NCI-H1105 treated with DMSO at 0.1 percent for 48 hours (cell line): ENCODE measurements at regions not wholly inside any gene's neighbourhood (a gene's known extent, or its start where the extent isn't known, plus 50 kb on each side); places are given as distances from the start of the nearest gene placed in this dataset.
"Not testable (repeated sequence)": the region's sequence is repeated elsewhere in the genome, so short reads cannot be mapped to it uniquely, and the experiment has no call there.

Source experiments
- DNase-seq: peaks from one replicate; lab custom pipeline; 2025; lab: John Stamatoyannopoulos, UW

GRCh38 chr1:188599313-188599712 lies 1770.6 kb downstream of the PLA2G4A start:
- DNase-seq: no peak

GRCh38 chr1:188611432-188611831 lies 1782.7 kb downstream of the PLA2G4A start:
- no peak for DNase-seq

- no peak for DNase-seq
Measured at GRCh38 chr1:188615321-188615720, 1786.6 kb downstream of the PLA2G4A start.

GRCh38 chr1:188620236-188620635 lies 1791.5 kb downstream of the PLA2G4A start:
- no peak for DNase-seq

DNA sequence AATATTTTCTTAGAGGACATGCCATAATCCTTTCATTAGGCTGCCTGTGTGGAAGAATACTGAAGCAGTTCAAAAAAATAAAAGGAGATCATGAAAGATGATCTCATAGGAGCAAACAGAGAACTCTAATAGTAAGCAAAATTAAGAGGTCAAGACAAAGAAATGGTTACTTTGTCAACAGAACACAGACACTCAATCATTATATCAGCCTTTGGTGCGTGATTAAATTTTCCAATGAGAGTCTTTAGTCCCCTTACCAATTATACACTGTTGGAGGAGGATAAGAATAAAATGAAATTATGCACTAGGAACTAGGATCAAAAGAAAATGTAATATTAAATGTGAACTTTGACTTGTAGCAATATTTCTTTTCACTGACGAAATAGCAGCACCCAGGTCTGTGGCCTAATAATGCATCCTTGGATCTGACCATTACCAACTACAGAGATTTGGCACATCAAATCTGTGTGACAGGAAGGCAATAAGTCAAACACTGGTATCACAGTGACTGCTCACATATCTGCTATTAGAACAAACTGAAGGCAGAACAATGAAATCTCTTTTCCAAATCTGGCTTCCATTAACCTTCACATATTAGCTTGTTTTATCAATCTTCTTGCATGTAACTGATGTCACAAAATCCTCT lies 1812.9 kb downstream of the PLA2G4A start:
- peak; percentile 49 for DNase-seq

DNA sequence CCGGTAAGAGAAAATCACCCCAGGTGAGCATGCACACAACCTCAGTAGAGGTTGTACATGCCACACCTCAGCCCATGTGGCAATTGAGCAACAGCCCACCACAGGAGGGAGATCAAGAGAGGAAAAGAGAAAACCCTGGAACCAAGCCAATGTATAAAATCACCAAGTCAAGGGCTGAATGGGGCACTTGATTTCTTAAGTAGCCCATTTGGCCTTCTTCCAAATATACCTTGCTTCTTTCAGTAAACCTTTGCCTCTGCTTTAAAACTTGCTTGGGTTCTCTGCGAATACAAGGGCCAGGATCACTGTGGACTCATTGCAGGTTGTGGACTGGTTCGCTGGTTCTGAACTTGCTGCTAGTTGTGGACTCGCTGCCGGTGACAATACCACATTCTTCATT lies 1814.0 kb downstream of the PLA2G4A start:
- peak; percentile 89 for DNase-seq

GRCh38 chr1:188652678-188653077 lies 1823.9 kb downstream of the PLA2G4A start:
- no peak for DNase-seq

- DNase-seq: not testable (repeated sequence)
Measured at GRCh38 chr1:188655966-188656365, 1821.7 kb downstream of the BRINP3 start.

DNA sequence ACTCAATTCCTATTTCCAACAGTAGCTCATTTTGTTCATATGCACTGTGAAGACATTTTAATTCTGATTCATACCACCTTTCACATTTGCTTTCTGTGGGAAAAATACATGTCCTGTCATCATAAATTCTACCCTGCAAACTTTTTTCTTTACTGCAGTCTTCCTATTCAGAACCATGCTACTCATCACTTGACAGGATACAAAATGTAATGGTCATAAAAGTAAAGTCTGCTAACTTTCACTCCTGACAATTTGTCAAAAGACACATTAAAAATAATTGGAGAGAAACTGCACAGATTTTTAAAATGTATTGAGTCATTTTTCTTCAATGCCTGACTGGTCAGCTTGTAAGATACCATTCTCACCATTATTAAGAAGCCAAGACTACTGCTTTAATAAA lies 1817.1 kb downstream of the BRINP3 start:
- no peak for DNase-seq

- DNase-seq: no peak
Measured at GRCh38 chr1:188665477-188665876, 1812.2 kb downstream of the BRINP3 start.

- DNase-seq: no peak
Measured at GRCh38 chr1:188668083-188668482, 1809.6 kb downstream of the BRINP3 start.

DNA sequence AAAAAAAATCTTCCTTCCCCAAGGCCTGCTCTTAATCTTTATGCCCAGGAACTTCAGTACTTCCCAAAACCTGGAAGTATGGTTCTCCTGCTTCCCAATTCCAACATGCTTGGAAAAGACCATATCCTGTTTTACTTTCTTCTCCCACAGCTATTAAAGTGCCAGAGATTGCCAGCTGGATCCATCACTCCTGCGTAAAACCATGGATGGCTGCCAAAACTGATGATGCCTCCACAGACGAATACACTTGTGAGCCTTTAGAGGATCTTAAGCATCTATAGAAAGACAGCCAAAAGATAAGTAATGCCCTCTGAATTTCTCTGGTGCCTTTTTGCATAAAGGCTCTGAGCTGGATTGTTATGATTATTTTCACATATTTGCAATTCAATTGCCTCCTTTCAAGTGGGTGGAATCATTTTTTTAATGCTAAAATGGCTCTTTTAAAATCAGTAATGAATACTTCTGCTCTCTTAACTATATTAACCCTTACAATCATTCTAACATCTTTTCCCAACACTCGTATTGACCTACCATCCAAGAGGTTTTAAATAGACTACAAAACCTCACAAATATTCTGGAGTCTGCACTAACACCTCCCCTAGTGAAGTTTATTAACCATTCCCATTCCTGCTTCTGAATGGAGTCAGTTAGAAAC lies 1807.8 kb downstream of the BRINP3 start:
- peak; percentile 80 for DNase-seq

DNA sequence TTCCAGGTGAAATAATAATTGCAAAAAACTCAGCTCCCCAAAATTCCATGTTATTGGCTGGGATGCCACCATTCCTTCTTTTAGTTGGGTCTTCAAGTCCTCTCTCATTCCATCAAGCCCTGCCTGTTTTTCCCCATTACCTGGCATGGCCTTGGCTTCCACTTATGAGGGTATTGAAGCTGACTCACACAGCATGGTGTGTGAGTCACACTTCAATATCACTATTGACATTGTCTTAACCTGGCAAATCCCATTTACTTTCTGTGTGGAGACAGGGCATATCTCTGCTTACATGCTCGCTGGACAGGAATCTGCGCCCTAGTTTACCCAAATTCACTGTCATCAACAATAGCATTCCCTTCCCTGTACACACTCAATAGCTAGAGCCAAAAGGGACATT lies 1806.8 kb downstream of the BRINP3 start:
- DNase-seq: no peak

- no peak for DNase-seq
Measured at GRCh38 chr1:188672153-188672552, 1805.5 kb downstream of the BRINP3 start.

GRCh38 chr1:188689542-188689941 lies 1788.1 kb downstream of the BRINP3 start:
- DNase-seq: no peak

- no peak for DNase-seq
Measured at GRCh38 chr1:188700116-188700515, 1777.5 kb downstream of the BRINP3 start.

DNA sequence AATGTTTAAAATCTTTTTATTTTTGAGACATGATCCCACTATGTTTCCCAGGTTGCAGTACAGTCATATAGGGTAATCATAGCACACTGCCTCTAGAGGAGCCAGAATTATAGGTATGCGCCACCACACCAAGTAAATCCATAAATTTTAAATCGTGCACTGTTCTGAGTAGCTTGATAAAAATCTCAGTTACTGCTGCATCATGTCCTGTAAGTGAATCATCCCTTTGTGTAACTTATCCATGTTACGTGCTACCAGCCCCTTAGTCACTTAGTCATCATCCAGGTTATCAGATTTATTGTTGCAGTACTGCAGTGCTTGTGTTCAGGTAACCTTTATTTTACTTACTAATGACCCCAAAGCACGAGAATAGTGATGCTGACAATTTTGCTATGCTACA lies 1770.9 kb downstream of the BRINP3 start:
- no peak for DNase-seq

- DNase-seq: peak; percentile 93
Measured at GRCh38 chr1:188708795-188709535, 1768.7 kb downstream of the BRINP3 start.

GRCh38 chr1:188715566-188715965 lies 1762.1 kb downstream of the BRINP3 start:
- DNase-seq: peak; percentile 22

DNA sequence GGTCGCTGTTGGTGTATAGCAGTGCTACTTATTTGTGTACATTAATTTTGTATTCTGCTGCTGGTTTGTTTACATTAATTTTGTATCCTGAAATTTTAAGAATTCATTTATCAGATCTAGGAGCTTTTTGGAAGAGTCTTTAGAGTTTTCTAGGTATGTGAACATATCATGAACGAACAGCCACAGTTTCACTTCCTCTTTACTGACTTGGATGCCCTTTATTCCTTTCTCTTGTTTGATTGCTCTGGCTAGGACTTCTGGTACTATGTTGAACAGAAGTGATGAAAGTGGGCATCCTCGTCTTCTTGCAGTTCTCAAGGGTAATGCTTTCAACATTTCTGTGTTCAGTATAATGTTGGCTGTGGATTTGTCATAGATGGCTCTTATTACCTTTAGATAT lies 1757.9 kb downstream of the BRINP3 start:
- no peak for DNase-seq

- no peak for DNase-seq
Measured at GRCh38 chr1:188723332-188724020, 1754.2 kb downstream of the BRINP3 start.

DNA sequence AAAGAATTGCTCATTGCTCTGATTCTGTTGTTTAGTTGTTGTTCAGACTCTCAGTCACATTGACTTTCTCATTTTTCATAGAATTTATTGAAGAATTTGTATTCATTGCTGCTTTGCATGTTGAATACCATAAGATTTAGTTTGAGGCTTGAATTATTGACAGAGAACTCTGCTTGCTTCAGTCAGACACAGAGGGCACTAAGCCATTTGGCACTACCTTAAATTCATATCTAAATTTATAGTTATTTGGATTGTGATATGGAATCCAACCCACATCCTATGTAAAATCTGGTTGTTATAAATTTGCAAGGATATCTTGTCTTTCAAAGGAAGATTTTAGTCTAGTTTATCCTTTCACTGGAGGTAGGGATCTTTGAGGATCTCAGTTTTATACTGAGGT lies 1748.6 kb downstream of the BRINP3 start:
- no peak for DNase-seq

DNA sequence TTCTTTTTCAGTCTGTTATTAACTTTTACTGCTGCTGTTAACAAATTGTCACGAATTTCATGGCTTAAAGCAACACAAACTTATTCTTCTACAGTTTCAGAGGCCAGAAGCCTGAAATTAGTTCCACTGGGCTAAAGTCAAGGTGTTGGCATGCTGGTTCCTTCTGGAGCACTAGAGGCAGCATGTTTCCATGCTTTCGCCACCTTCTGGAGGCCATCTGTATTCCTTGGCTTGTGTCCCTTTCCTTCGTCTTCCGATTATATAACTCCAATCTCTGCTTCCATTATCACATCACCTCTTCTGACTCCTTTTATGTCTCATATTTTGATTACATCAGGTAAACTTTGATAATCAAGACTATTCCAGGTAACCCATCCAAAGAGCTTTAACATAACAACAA lies 1742.1 kb downstream of the BRINP3 start:
- DNase-seq: no peak
